Pulmonary artery endothelial cell (primary cell): ENCODE measurements at regions not wholly inside any gene's neighbourhood (a gene's known extent, or its start where the extent isn't known, plus 50 kb on each side); places are given as distances from the start of the nearest gene placed in this dataset.
A peak's percentile ranks its signal among the peaks of the same experiment; 100 is the strongest.

ENCODE experiments used
- DNase-seq: peaks from one replicate; pipeline ENCODE4 v3.0.0-alpha.2; 2011; ENCODE audit warnings: low read depth, low spot score

DNA sequence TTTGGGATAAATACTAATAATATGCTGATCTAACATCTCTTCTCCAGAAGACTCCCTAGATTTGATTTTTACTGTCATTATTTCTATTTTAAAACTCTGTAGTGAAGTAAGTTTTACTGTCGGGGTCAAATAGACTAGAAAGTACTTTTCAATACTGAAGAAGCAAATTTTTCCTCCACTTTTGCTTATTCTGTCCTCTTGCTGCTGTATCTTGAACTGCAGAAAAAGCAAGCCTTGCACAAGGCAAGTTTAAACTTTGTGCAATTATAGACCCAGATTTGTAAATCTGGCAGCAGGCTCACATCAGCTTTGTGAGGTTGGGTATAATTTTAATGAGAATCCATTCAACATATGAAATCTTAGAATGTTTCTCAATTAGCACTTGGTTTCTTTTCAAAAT lies 151.1 kb upstream of the ETS2 start:
- DNase-seq = no peak

DNA sequence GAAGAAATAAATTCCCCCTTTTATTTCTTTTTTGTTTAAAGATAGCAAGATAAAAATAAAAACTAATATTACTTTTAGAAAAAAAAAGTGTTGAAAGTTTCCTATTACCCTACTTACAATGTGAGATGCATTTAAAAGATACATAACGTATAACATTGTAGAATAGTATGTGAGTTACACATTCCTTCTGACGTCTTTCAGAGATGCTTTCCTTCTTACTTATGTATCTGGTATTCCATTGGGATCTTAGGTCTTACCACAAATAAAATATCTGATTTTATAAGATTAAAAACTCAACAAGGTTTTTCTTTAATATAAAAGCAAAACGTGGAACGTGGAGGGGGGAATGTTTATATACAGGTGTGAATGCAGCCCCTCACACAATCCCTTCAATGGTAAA lies 147.2 kb upstream of the ETS2 start:
- DNase-seq = no peak

DNA sequence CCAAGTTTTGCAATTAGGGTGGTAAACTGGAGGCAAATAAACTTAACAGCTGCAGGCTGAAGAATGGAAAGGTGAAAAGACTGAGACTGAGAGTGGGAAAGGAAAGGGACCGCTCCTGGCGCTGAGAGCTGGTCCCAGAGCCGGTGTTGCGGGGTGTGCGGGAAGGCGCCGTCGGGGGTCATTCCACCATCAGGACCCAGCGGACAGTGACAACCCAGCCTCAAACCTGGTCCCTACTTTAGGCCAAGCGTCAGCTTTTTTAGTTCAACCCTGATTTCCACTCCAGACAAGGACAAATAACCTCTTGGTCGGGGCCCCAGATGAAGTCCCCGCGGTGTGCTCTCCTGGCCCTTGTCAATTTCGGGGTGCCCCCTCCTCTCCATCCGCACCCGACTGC lies 145.8 kb upstream of the ETS2 start:
- DNase-seq = no peak

DNA sequence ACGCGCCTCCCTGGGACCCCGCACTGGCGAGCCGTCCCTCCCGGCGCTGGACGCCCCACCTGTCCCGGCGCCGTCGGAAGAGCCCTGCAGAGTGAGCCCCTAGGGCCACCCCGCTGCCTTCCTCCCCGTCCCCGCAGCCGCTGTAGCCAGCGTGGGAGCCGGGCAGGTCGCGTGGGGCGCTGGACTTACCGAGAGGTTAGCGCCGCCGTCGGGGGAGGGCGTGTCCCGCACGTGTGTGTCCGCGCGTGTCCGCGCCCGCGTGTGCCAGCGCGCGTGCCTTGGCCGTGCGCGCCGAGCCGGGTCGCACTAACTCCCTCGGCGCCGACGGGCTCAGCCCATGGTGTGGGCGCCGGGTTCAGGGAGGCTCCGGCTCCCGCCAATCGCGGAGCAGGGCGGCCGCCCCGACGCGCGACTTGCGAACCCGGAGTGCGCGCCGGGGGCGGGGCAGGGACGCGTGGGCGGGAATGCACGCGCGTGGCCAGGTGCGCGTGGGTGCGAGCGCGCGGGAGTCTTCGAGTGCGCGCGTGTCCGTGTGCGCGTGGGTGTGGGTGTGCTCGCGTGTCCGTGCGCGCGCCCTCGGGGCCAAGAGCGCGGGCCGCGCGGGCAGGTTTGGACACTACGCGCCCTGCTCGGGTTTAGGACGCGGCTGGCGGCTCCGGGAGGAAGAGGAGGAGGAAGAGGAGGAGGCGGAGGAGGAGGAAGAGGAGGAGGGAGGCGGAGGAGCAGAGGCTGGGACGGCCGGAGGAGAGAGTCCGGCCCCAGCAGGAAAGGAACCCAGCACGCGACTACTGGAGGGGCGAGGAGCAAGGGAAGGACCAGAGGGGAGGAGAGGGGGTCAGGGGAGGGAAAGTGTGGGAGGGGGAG lies 145.2 kb upstream of the ETS2 start:
- DNase-seq = no peak

DNA sequence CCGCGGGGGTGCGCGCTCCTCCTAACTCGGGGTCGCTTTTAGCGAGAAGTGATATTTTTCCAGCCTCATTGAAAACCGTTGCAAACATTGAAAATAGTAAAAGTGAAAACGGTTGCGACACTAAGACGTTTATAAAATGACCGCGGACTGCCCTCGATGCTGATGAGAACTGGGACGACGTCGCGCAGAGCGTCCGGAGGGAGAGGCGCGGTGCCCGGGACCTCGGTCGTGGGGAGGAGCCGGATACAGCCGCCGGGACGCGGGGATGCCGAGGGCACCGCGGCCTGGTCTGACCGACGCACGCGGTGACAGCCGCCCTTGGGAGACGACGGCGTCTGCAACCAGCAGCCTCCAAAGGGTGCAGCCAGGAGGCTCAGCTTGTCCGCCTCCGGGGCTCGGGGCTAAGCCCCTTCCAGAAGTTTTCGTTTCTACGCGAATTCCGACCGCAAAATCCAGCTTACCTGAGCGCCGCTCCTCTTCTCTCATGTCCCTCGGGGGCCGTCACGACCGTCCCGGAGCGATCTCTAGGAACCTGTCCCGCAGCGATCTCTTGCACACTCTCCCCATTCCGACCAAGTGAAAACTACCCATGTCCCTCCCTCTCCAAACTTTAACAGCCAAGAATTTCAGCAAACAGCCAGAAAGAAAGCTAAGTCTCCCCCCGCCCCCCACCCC lies 144.4 kb upstream of the ETS2 start:
- no peak for DNase-seq

DNA sequence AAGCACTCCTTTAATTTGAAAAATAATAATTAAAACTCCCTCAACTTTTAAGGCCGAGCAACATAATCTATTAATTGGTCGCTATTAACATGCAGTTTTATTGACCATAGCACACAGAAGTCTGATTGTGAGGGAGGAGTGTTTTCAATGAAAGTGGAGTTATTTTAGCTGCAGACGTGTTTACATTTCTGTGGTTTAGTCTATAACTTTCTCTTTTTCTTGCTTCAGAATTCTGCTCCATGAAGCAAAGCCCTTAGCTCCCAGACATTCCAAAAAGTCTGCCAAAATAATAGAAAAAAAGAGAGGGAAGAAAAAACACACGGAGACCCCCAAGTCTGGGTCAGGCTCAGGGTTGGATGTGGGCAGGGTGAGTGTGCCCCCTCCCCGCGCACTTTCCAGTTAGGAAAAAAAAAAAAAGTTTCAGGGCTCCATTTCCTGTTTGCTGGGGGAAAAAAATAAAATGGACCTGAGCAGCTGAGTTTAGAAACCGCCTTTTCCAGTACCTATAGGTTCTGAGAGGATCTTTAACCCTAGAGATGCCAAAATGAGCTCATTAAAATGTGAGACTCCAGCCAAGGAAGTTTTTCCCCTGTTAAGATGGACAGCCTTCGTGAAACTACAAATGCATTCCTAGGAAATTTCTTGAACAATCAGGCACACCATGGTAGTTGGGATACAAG lies 143.7 kb upstream of the ETS2 start:
- no peak for DNase-seq

DNA sequence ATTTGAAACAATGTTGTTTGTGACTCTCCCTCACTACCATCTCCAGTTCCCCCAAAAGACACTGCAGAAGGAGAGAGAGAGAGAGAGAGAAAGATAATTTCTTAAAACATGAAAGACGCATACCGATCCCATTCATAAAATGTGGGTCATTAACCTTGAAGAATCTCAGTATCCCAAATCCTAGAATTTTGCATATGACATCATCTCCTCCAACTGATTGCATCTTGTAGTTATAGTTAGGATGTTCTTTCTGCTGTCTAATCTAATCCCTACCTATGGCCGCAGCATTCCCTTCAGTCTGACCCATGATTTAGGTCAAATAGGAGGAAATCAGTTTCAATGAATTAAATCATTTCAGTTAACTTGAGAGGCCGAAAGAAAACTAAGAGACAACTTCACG lies 142.4 kb upstream of the ETS2 start:
- no peak for DNase-seq

DNA sequence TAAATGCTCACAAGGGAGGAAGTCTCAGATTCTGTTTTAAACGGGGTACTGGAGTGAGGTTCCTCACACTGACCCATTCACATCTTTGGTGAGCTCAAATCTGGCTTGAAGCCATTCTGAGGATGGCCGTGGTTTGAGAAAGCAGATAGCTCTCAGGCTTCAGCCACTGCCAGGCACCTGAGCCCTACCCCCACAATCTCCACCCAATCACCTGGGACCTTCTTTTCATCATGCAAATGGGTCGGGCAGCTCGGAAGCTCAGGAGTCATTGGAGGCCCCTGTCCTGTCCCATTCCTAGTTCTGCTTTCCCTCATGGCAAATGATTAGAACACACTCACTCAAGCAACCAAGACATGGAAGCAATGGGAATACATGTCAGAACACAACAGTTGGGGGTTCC lies 141.4 kb upstream of the ETS2 start:
- no peak for DNase-seq

DNA sequence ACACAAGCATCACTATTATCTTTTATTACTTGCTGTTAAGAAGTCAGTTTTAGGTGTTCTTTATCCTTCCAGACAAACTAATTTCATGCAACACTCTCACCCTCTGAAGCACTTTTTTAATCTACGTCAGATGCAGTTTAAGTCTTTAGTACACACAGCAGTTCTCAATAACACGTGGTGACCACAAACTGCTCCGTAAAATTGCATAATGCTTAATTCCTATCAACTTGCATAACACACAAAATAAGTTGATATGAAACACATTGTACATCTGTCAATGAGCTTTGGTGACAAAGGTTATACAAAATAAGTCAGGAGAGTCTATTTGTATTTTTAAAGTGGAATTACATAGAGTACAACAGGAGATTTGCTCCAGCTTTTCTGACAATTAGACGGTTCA lies 140.9 kb upstream of the ETS2 start:
- DNase-seq = no peak

DNA sequence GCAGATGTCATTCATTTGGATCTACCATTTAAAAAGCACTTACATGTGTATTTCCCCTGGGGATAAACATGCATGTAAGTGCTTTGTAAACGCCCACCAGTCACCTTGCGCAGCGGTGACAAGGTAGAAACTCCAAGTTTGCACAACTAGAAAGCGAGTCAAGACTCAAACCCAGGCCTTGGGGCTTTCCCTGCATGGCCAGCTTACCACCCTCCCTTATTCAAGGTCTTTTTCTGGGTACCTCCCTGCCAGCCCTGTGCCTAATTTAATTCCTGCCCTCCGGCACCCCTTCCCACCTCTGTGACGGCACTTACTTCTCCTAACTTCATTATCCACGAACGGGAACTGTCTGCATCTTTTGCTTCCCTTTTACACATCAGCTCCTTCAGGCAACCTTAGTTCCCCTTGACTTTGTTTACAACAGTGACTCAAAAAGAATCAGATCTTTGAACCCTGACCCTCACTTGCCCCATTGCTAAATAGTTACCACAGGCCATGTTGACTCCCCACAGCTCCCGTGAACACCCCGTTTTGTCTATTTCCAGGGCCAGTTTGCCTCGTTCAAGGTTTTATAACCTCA lies 138.3 kb upstream of the ETS2 start:
- DNase-seq = no peak

DNA sequence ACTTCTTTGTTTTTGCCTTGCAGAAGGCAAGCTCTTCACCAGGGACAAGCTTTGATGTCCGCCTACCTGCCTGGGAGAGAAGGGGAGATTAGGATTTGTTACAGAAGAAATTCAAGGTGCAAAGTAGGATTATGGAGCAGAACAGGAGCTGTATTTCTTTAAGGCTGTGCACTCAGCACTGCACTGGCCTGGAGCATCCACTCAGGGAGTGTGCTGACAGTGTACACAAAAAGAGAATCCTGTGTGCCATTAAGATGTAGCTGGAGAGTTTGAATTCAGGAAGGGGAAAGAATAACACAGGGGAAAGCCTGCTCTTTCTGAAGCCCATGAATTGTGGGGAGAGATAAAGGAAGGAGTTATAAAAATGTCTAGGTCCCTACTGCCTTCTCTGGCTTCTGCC lies 137.7 kb upstream of the ETS2 start:
- DNase-seq = no peak

DNA sequence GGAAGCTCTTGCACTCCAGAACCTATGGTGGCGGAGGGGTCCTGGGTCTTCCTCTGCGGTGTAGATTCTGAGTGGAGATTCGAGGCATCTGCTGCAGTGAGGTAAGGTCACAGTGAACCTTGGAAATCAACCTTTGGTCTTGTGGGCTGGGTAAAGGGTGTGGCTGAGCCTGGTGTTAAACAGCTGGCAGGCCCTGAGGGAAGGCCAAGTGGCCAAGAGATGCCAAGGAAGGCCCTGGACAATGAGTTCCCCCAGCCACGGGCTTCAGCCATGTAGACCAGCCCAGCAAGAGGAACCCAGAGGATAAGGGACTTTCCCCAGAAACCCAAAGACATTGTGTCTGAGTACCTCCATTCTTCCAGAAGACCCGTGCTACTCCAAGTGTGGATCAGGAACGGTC lies 137.2 kb upstream of the ETS2 start:
- DNase-seq = no peak

DNA sequence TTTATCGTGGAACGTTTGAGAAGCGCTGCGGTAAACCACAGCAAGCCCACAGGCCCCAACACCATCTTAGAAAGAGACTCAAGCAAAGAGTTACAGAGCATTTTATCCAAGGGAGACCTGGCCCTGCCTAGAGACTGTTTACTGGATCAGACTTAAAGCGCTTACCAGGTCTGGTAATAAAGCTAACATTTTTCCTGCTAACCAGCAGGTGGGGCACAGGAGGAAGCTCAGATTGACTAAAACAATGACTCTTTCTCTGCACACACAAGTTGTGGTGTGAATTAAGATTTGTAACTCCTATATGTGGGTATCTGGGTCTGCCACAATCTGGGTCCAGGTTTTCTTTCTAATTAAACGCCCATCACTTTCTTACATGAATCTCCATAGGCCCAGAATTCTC lies 136.5 kb upstream of the ETS2 start:
- DNase-seq = peak; percentile 19

DNA sequence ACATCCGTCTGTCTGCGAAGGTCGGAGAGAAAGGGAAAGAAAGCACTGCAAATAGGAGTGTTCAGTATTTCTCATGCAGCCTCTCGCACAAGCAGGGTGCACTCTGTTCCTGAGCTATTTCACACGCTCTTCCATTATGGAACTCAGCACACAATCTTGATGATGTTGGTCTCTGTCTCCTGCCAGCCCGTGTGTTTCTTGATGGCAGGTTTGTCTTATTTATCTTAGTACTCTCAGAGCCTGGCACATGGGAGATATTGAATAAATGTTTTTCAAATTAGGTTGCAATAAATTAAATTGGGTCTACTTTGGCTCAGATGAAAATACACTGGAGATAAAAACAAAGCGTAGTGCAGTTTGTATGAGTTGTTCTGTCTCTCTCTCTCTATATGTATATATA lies 134.9 kb upstream of the ETS2 start:
- DNase-seq = no peak

DNA sequence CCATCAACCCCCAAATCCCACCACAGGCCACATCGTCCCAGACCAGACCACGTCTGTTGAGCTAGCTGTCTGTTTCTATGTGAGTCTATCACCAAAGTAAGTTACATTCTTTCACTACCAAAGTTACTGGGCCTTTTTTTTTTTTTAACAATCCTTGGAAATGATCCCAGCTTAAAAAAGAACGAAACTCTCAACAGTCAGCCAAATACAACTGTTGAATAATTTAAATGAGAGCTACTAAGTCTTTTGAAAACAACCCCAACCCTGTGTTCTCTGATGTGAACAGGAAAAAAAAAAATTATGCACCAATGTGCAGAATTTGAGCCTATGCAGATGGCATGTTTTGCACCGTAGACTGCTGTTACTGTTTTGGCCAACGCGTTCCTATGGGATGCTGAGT lies 134.0 kb upstream of the ETS2 start:
- no peak for DNase-seq

DNA sequence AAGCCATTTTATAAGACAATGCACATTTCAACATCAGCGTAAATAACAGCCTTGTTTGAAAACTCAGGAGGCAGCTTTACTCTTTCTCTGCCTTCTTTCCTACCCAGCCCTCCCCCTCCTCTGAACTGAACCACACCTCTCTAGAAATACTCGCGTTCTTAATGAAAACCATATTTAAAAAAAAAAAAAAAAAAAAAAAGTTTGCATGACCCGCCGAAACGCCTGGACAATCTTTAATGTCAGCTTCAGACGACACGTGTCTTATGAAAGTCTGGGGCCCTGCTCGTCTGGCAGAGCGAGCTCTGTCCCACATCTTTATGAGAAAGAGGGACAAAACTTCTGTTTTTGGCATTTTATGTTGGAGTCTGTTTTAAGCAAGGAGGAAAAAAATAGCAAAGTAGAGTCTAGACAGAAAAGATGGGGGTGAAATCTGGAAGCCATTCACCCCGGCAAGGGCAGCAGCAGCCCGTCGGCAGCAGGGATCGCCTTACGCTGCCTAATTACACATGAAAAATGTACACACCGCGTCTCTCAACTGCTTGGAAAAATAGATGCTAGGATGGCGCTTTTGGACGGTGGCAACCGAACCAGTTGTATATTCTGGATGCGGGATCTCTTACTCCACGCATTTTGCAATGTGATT lies 130.4 kb upstream of the ETS2 start:
- no peak for DNase-seq

DNA sequence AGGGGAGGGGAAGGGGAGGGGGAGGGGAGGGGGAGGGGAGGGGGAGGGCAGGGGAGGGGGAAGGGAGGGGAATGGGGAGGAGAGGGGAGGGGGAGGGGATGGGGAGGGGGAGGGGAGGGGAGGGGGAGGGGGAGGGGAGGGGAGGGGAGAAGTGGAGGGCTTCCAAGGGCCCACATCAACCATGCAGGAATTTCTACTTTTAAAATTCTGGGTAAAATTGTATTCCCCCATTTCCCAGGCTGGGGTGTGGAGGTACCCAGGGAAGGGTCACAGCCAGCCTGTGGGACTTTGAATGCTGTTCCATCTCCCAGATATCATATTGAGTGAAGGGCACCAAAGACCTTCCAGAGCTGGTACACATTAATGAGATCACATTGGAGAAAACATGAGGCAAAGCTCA lies 126.9 kb upstream of the ETS2 start:
- DNase-seq = no peak

DNA sequence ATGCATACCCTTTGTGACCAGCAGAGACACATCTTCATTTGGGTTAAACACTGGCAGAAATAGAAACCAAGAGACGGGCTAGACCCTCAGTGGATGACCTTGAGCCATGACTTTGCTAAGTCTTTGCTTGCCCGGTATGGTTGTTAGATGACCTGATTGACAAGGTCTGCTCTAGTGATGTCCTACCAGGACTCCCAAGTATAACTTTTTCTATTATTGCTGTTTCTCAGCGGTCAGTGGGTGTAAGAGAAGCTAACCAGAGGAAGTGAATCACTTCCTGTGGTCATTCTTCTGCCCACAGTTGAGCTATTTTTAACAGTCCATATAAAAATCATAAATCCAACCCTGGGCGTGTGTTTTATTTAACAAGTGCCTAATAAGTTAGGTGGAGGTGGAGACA lies 126.2 kb upstream of the ETS2 start:
- DNase-seq = peak; percentile 59

DNA sequence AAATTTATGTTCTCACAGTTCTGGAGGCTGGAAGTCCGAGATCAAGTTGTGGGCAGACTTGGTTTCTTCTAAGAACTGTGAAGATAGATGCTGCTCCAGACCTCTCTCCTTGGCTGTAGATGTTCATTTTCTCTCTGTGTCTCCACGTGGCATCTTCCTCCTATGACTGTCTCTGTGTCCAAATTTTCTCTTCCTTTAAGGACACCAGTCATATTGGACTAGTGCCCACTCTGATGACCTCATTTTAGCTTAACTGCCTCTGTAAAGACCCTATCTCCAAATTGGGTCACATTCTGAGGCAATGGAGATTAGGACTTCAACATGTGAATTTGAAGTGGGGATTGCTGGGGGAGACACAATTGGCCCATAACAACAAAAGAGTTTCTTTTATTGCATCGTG lies 125.3 kb upstream of the ETS2 start:
- no peak for DNase-seq

DNA sequence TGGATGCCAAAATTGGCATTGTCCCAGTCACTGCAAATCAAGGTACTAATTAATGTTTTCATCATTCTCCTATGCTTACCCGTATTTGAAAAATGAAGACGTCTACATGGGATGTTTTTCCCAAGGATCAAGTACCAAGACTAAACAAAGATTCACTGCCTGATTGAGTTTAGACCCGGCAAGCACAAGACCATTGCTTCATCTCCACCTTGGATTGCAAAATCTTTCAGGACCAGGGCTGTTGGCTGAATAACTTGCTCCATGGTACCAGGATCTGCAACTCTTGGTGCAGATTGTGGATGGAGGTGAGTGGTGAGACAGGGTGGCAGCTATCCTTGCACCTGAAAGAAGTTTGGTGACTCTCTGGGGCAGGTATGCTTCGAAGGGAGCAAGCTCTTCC lies 122.5 kb upstream of the ETS2 start:
- DNase-seq = no peak

DNA sequence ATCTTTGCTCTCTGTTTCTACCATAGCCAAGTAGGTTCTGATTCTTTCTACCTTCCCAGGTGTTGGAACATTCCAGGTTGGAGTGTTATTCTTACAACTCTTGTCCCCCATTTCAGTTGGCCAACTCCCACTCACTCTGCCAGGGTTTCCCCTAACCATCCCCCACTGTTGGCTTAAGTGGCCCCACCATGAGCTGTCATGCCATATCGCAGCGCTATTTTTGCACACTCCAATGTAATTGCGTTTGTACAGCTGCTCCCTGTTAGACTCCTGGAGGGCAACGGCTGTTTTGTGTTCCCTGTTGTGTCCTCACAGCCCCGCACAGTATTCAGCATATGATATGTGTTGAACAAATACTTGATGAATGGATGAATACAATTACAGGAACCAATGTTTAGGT lies 117.7 kb upstream of the ETS2 start:
- no peak for DNase-seq

DNA sequence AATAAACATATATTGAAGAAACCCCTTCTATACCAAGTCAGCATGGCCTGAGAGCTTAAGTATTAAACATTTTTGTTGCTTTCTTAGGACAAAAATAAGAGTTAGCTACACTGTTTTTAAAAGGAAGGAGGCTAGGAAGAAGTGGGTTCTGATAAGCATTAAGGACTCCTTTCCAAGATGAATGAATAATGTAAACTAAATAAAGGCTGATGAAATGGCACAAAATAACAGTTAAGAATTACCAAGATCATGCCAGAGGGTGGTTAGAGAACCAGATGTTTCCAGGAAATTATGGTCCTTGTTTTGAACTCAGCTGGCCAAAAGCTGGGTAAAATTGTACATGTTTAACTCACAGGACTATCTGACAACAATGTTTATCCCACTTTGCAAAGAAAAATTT lies 114.1 kb upstream of the ETS2 start:
- peak; percentile 59 for DNase-seq
